K562 (cell line): ENCODE measurements at regions not wholly inside any gene's neighbourhood (a gene's known extent, or its start where the extent isn't known, plus 50 kb on each side); places are given as distances from the start of the nearest gene placed in this dataset.

Experiments used
- ATAC-seq: fragments of 200-7000 bp; cut with Tn5 transposase; 3 replicates; pipeline ENCODE4 v1.9.1; 2020; ENCODE audit warnings: moderate library complexity
- BruUV-seq: library from RNA; stranded (reverse); fragments of 400-500 nt; replicated peaks from 2 replicates; lab custom pipeline; 2021; lab: Mats Ljungman, UMichigan
- CTCF ChIA-PET: fragments of 300-600 bp; formaldehyde crosslinking; extraction: SDS; loops from one replicate; lab custom pipeline; 2021; ENCODE audit warnings: low intra/inter-chr PET ratio; lab: Yijun Ruan, JAX
- POLR2A ChIA-PET: fragments of 300-600, 350-650 bp; sonication (Branson Sonifier 250); formaldehyde crosslinking; extraction: SDS; loops from one replicate; lab custom pipeline; 2021; ENCODE audit warnings: antibody characterized with exemption, inconsistent platforms; lab: Yijun Ruan, JAX
- DNase-seq, 4 experiments: peaks; one replicate each; pipeline versions ENCODE4 v3.0.0 to v3.0.0-alpha.2; 2011 to 2018; ENCODE audit warnings: low spot score in 3 of 4, mixed read lengths in 3 of 4; ENCODE audit errors: extremely low read depth in 1 of 4
- FAIRE-seq: peaks from 2 replicates; lab custom pipeline; 2011; peaks lifted over from hg19 to GRCh38; lab: Jason Lieb, UNC
- H2AFZ ChIP-seq: 2 replicates; pipeline ENCODE4 v1.6.0; 2011; ENCODE audit warnings: low read depth, low read length, control low read depth, inconsistent platforms
- H3K27ac ChIP-seq: fragments of 200-600 bp; 3 replicates; pipeline ENCODE4 v1.8.0; 2011; ENCODE audit warnings: low read depth, mild to moderate bottlenecking, control low read depth, inconsistent platforms, low read length, moderate library complexity, mixed read lengths; ENCODE audit errors: extremely low read depth
- H3K27me3 ChIP-seq, 2 experiments: fragments of 300-600 bp in 1 of 2; 2 replicates in 1 of 2; 3 replicates in 1 of 2; pipeline versions ENCODE4 v1.6.0 to v1.8.0; 2011; ENCODE audit warnings: inconsistent platforms in 2 of 2, low read length in 2 of 2, mild to moderate bottlenecking in 1 of 2, mixed read lengths in 1 of 2, moderate library complexity in 1 of 2; ENCODE audit not compliant: control insufficient read depth in 2 of 2, insufficient read depth in 2 of 2
- H3K36me3 ChIP-seq: fragments of 300-600 bp; 3 replicates; pipeline ENCODE4 v1.8.0; 2011; ENCODE audit warnings: mild to moderate bottlenecking, low read length, inconsistent platforms; ENCODE audit not compliant: control insufficient read depth, insufficient read depth
- H3K4me1 ChIP-seq, 2 experiments: fragments of 200-600 bp in 1 of 2; replicated peaks in 1 of 2; 2 replicates in 1 of 2; 3 replicates in 1 of 2; pipeline versions ENCODE4 v1.5.1 to v1.8.0; 2011; ENCODE audit warnings: inconsistent platforms in 2 of 2, low read length in 2 of 2, mild to moderate bottlenecking in 1 of 2, mixed read lengths in 1 of 2, moderate library complexity in 1 of 2; ENCODE audit not compliant: control insufficient read depth in 2 of 2, insufficient read depth in 2 of 2
- H3K4me2 ChIP-seq: 2 replicates; pipeline ENCODE4 v1.6.1; 2011; ENCODE audit warnings: low read length, control low read depth, inconsistent platforms, mixed read lengths; ENCODE audit not compliant: insufficient read depth
- H3K4me3 ChIP-seq: fragments of 200-600 bp; sonication (generic), shearing (Covaris generic); 2 replicates; pipeline ENCODE4 v1.5.1; 2016; ENCODE audit warnings: control low read depth, inconsistent platforms
- H3K79me2 ChIP-seq: fragments of 200-600 bp; 3 replicates; pipeline ENCODE4 v1.8.0; 2011; ENCODE audit warnings: low read length, inconsistent platforms; ENCODE audit not compliant: control insufficient read depth, insufficient read depth
- H3K9ac ChIP-seq, 2 experiments: 2 replicates each; pipeline versions ENCODE4 v1.6.0 to v1.6.1; 2011; ENCODE audit warnings: low read depth in 2 of 2, low read length in 2 of 2, control low read depth in 1 of 2, inconsistent platforms in 1 of 2, mild to moderate bottlenecking in 1 of 2, mixed read lengths in 1 of 2; ENCODE audit not compliant: insufficient read depth in 1 of 2
- H3K9me1 ChIP-seq: one replicate; pipeline ENCODE4 v1.6.0; 2011; ENCODE audit warnings: inconsistent platforms, mild to moderate bottlenecking, low read length, moderate library complexity; ENCODE audit not compliant: control insufficient read depth, insufficient read depth
- H3K9me3 ChIP-seq: replicated peaks from 2 replicates; pipeline ENCODE4 v1.5.1; 2011; ENCODE audit warnings: low read depth, low read length, inconsistent platforms; ENCODE audit not compliant: control insufficient read depth, insufficient read depth
- H4K20me1 ChIP-seq: replicated peaks from 2 replicates; pipeline ENCODE4 v1.6.1; 2011; ENCODE audit warnings: low read length, inconsistent platforms, mixed read lengths; ENCODE audit not compliant: control insufficient read depth, insufficient read depth
- HMGXB4 ChIP-seq: sonication (generic); formaldehyde crosslinking; IDR thresholded peaks from 2 replicates; pipeline ENCODE4 v1.8.1; 2023; ENCODE audit warnings: mild to moderate bottlenecking, missing genetic modification reagents
- NR3C1 ChIP-seq: sonication (generic); formaldehyde crosslinking; IDR thresholded peaks from 2 replicates; pipeline ENCODE4 v1.8.1; 2022; ENCODE audit warnings: missing genetic modification reagents
- YBX1 ChIP-seq: fragments of 450-650 bp; IDR thresholded peaks from 2 replicates; pipeline ENCODE4 v1.7.1; 2016; ENCODE audit warnings: mild to moderate bottlenecking
- WGBS: fragments of 100-300 bp; shearing (Covaris generic); methylation state at CpG from one replicate; pipeline ENCODE4 v1.1.6; 2016; ENCODE audit warnings: low coverage, mixed read lengths; ENCODE audit not compliant: insufficient coverage; ENCODE audit errors: missing lambda C conversion rate; 5-methylcytosine and 5-hydroxymethylcytosine counted together
- in situ Hi-C: fragments of 300-500 bp; cut with MboI; formaldehyde crosslinking; loops from 4 replicates; pipeline ENCODE4 v1.15.0; 2018; ENCODE audit warnings: inconsistent platforms, mixed read lengths
- intact Hi-C: fragments of 100-400 bp; cut with micrococcal nuclease; formaldehyde crosslinking; loops from 2 replicates; pipeline ENCODE4 v1.14.2; 2022
- TF ChIP-seq, protein P1 (sequence below): fragments of 450-650 bp; formaldehyde crosslinking; IDR thresholded peaks from 2 replicates; pipeline ENCODE4 v1.4.0; 2022; ENCODE audit warnings: missing genetic modification characterization

DNA sequence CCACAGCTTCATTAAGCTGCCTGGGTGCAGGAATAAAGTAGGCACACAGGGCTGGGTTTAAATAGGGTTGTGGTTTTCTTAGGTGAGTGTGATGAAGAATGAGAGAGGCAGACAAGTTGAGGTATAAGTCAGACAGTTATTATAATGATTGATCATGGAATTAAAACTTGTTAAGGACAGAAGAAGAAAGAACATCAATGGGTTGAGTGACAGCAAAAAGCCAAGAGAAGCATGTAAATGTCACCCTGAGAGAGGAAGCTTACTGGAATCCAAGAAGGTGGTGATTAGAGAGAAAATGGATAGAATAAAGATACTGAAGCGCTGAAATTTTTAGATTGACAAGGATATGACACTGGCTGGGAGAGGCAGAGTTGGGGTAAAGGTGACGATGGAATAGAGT lies 325.2 kb upstream of the SLITRK1 start:
- CTCF ChIA-PET, result no interaction called here

More for the DNA sequence above, 325.2 kb upstream of the SLITRK1 start:
- no peak overlapping the region for H3K4me2 ChIP-seq
- ATAC-seq, result no peak
- no peaks in the 10 kb centered on the region for H3K9me1 ChIP-seq
- no peak overlapping the region for H3K9ac ChIP-seq
- intact Hi-C loops (no loop called here), in situ Hi-C loops (no loop called here)
- POLR2A ChIA-PET, result no interaction called here
- H3K4me3 ChIP-seq, result no peak overlapping the region
- no peaks in the 10 kb centered on the region for H3K9me3 ChIP-seq
- no peaks in the 10 kb centered on the region for H4K20me1 ChIP-seq
- TF ChIP-seq NR3C1 (no peak), HMGXB4 (CRISPR knock-in tag) (no peak), YBX1 (no peak)
- TF ChIP-seq, protein P1, sequence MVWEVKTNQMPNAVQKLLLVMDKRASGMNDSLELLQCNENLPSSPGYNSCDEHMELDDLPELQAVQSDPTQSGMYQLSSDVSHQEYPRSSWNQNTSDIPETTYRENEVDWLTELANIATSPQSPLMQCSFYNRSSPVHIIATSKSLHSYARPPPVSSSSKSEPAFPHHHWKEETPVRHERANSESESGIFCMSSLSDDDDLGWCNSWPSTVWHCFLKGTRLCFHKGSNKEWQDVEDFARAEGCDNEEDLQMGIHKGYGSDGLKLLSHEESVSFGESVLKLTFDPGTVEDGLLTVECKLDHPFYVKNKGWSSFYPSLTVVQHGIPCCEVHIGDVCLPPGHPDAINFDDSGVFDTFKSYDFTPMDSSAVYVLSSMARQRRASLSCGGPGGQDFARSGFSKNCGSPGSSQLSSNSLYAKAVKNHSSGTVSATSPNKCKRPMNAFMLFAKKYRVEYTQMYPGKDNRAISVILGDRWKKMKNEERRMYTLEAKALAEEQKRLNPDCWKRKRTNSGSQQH (CRISPR knock-in tag), result no peak
- FAIRE-seq, result no peak
- no peaks in the 10 kb centered on the region for H3K79me2 ChIP-seq
- BruUV-seq, result no TSS peak
- DNase-seq, result no peak
- no peaks in the 10 kb centered on the region for H3K4me1 ChIP-seq
- WGBS, result 0% methylated on average over 2 of the region's 2 CpGs
- H3K36me3 ChIP-seq, result no peaks in the 10 kb centered on the region
- no peaks in the 10 kb centered on the region for H3K27me3 ChIP-seq
- H3K27ac ChIP-seq, result no peak overlapping the region
- no peak overlapping the region for H2AFZ ChIP-seq
